Fibroblast of mammary gland (primary cell): ENCODE measurements at regions not wholly inside any gene's neighbourhood (a gene's known extent, or its start where the extent isn't known, plus 50 kb on each side); places are given as distances from the start of the nearest gene placed in this dataset.

Experiments
- DNase-seq: peaks from one replicate; pipeline ENCODE4 v3.0.0-alpha.2; 2010; ENCODE audit warnings: low read depth
- H3K4me3 ChIP-seq: 2 replicates; pipeline ENCODE4 v1.5.1; 2011; ENCODE audit warnings: low read depth, mild to moderate bottlenecking, low read length, moderate library complexity; ENCODE audit not compliant: control insufficient read depth
- TF ChIP-seq, protein P1 (sequence below): conservative IDR thresholded peaks from 2 replicates; pipeline ENCODE4 v1.5.1; 2011; ENCODE audit warnings: low read depth, low read length, inconsistent platforms; ENCODE audit not compliant: control insufficient read depth, insufficient read depth

DNA sequence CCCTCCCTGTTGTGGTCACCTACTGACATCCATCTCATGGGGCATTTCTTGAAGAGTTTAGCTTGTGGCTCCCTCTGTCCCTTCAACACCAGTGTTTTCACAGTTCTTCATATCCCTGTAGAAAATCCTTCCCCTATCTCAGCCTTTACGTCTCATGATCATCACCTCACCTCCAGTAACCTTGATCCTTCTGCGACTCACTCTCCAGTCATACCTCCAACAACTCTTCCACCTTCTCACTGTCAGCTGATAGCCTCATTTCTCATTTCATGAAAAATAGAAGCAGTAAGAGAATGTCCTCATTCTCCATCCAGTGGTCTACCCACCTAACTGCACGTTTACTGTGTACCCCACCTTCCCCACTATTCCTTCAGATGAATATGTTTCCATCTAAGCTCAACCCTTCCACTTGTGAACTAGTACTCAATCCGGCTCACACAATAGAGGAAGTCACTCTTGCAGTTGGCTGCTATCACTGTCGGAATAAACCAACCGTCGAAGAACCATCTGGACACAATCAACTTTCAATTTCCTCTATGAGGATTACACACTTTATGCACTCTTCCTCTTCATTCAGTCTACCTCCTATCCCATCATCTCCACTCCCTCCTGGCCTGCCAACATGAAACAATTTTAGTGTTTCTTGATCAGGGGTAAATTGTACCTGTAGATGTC lies 256.0 kb downstream of the AHR start:
- no peak overlapping the region for H3K4me3 ChIP-seq
- no peak for DNase-seq
- TF ChIP-seq, protein P1, sequence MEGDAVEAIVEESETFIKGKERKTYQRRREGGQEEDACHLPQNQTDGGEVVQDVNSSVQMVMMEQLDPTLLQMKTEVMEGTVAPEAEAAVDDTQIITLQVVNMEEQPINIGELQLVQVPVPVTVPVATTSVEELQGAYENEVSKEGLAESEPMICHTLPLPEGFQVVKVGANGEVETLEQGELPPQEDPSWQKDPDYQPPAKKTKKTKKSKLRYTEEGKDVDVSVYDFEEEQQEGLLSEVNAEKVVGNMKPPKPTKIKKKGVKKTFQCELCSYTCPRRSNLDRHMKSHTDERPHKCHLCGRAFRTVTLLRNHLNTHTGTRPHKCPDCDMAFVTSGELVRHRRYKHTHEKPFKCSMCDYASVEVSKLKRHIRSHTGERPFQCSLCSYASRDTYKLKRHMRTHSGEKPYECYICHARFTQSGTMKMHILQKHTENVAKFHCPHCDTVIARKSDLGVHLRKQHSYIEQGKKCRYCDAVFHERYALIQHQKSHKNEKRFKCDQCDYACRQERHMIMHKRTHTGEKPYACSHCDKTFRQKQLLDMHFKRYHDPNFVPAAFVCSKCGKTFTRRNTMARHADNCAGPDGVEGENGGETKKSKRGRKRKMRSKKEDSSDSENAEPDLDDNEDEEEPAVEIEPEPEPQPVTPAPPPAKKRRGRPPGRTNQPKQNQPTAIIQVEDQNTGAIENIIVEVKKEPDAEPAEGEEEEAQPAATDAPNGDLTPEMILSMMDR = no peak

DNA sequence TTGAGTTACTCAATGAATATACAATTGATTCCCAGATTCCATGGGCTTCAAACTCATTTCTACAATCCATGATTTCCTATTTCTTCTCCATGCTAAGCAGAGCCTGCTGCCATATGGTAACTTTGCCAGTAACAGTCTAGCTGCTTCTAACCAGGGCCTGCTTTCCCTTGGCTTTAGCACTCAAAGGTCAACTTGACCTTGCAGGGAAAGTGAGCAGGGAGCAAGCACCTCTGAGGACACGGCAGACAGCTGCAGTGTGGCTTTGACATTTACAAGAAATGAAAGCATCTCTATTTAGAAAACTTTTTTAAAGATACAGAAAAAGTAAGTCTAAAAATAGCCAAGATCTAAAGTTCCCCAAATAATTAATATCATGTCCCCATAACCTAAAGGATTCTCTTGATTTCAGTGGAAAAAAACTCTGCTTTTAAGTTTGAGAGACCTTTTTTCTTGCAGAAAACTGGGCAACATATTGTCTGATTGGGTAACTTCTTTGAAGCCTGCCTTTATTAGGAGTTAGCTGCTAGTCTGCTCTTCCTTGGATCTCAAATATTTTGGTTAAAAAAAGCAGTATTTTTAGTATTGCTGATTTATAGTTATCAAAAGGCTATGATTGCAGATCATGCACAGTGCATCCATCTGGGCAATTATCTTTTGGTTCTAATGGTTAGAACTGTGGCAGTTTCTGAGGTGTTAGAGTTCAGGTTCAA lies 257.9 kb downstream of the AHR start:
- no peak for DNase-seq
- TF ChIP-seq, protein P1 = no peak
- no peak overlapping the region for H3K4me3 ChIP-seq

DNA sequence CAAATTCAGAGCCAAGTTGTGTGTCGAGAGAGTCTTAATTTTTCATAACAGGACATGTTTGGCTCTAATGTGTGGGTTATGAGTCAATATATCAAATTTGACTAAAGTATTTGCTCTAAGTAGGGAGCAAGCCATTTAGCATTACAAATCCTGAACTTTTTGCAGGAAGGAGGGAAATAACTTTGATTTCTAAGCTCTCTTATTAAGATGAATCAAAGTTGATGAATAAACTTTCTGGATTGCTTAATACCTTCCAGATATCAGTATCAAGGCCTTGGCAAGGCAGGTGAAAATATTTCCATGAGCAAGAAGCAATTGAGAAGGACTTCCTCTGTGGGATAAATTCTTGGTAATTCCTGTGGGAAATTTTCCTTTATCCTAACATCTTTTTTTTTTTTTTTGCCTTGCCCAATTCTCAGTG lies 258.8 kb downstream of the AHR start:
- TF ChIP-seq, protein P1 = no peak
- H3K4me3 ChIP-seq = no peak overlapping the region
- DNase-seq = peak; percentile 81

DNA sequence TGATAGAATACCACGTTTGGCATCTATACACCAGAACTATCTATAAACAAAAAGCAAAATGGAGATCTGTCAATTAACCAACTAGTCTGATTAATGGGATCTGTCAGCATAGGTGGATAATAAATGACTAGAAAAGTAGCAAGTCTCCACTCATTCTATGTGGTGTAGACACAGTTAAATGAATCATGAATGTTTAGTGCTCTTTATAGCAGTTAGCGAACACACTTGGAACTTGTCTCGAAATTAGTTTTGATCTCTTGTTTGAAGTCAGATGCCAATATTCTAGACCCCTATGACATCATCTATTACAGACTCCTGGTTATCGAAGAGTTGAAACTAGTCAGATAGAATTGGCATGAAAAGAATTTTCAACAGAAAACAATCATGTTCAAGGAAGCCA lies 259.7 kb downstream of the AHR start:
- no peak overlapping the region for H3K4me3 ChIP-seq
- DNase-seq = no peak

DNA sequence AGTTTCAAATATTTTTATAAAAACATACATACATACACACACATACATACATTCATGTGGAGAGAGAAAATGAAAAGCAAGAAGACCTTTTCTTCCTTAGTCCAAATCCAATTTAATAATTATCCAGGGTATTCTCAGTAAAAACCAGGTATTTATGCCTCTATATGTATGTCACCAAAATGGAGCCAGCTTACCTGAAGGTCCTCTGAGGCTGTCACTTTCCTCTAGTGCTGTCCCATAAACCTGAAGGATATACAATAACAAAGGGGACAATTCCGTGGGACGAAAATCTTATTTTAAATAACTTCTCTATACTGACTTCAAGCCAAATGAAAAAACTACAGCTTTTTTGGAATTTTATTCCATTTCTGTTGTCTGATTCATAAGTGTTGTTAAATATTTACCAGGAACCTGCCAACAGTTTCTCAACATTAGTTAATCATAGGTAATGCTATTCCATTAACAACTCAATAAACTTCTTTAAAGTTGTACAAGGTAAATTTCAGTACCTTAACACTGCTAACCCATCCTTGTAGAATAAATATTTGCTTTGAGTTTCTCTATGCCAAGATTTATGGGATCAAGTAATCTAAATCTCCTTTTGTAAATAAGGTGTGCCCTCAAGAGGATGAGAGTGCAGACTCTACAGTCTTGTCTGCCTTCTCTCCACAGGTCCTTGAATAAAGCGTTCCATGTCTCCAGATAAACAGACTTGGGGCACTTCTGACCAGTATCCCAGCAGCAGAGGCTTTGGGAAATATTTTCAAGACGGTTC lies 260.3 kb downstream of the AHR start:
- no peak overlapping the region for H3K4me3 ChIP-seq
- TF ChIP-seq, protein P1 = no peak
- DNase-seq = peak; percentile 58

More for the DNA sequence above, 259.7 kb downstream of the AHR start:
- TF ChIP-seq, protein P1 = no peak

- TF ChIP-seq, protein P1 = no peak
- DNase-seq = peak; percentile 86
These were observed 260.9 kb downstream of the AHR start for GRCh38 chr7:17559388-17559787.

More at GRCh38 chr7:17559388-17559787, 260.9 kb downstream of the AHR start:
- no peak overlapping the region for H3K4me3 ChIP-seq
